ENCODE measurements at regions not wholly inside any gene's neighbourhood (a gene's known extent, or its start where the extent isn't known, plus 50 kb on each side); places are given as distances from the start of the nearest gene placed in this dataset.
"Not testable (repeated sequence)": the region's sequence is repeated elsewhere in the genome, so short reads cannot be mapped to it uniquely, and the experiment has no call there.

DNA sequence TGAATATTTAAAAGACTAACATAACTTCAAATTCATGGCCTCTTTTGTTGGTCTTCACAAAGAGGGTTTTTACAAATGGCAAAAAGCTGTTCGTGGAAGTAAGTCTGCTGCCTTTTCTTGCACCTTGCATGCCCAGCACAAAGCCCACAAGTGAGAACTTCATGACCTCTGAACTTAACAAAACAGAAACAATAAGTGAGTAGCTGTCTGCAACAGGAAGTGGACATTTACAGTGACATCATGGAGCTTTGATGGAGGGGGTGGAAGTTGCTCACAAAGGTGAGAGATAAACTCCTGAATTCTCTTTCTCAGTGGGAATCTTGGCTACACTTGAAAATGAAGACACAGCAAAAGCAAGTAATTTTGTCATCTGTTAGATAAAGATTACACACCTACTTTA is 303.3 kb upstream of the DEPDC1 start:
- no peak overlapping the region for H3K4me3 ChIP-seq (ENCODE audit: low read length)

DNA sequence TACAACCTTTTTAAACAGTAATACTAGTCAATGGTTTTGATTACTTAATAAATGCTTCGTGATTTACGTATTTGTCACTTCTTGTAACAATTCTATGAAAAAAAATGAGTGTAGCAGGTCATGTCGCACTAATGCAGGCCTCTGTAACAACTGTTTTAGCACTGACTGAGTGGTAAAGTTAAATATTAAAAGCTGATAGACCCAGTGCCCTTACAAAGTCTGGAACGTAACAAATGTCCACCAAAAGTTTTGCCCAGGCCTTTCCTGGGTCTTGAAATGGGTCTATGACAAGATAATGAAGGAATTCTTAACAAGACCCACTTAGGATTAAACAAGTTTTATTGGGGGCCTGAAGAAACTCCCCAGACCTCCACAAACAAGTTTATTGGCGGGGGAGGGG is 304.6 kb upstream of the DEPDC1 start:
- Histone ChIP-seq H3K27me3 (ENCODE audit: insufficient read depth, low read length) (no peaks in the 10 kb centered on the region), H3K4me1 (ENCODE audit: insufficient read depth, low read length) (peaks cover 11% of the 10 kb centered on the region), H2AFZ (ENCODE audit: low read depth, low read length) (no peak overlapping the region), H3K36me3 (ENCODE audit: insufficient read depth, low read length) (no peaks in the 10 kb centered on the region), H3K4me3 (ENCODE audit: low read length) (no peak overlapping the region), H3K9me3 (ENCODE audit: low read length) (no peaks in the 10 kb centered on the region)

More for the DNA sequence above, 303.3 kb upstream of the DEPDC1 start:
- H3K4me1 ChIP-seq (ENCODE audit: insufficient read depth, low read length): peaks cover 11% of the 10 kb centered on the region
- no peak overlapping the region for H2AFZ ChIP-seq (ENCODE audit: low read depth, low read length)
- H3K9me3 ChIP-seq (ENCODE audit: low read length): no peaks in the 10 kb centered on the region
- H3K27me3 ChIP-seq (ENCODE audit: insufficient read depth, low read length): no peaks in the 10 kb centered on the region
- H3K36me3 ChIP-seq (ENCODE audit: insufficient read depth, low read length): no peaks in the 10 kb centered on the region

DNA sequence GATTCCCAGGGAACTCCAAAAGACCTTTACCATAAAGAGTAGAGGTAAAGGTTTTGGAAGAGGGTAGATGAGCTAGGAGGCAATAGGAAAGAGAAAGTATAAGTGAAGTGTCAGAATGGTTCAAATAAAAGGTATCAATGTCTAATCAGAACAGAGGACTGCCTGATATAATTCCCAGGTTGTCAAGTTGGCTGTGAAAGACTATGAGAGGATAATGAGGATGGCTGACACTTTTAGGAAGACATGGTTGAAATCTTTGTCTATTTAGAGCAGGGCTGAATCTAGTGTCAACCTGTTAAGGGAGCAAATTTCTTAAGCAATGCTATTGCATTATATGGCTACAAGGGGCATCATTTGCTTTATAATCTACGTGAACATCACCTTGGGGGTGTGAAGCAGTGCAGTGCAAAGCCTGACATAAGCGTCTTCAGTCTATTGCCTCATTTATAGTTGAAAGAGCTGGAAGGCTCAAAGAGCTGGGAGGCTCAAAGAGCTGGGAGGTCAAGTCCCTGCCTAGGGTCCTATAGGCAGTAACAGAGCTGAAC is 308.3 kb upstream of the DEPDC1 start:
- Histone ChIP-seq H3K4me1 (ENCODE audit: insufficient read depth, low read length) (peaks cover 5% of the 10 kb centered on the region), H3K9me3 (ENCODE audit: low read length) (no peaks in the 10 kb centered on the region), H3K27me3 (ENCODE audit: insufficient read depth, low read length) (no peaks in the 10 kb centered on the region), H3K36me3 (ENCODE audit: insufficient read depth, low read length) (no peaks in the 10 kb centered on the region), H2AFZ (ENCODE audit: low read depth, low read length) (no peak overlapping the region), H3K4me3 (ENCODE audit: low read length) (no peak overlapping the region)

DNA sequence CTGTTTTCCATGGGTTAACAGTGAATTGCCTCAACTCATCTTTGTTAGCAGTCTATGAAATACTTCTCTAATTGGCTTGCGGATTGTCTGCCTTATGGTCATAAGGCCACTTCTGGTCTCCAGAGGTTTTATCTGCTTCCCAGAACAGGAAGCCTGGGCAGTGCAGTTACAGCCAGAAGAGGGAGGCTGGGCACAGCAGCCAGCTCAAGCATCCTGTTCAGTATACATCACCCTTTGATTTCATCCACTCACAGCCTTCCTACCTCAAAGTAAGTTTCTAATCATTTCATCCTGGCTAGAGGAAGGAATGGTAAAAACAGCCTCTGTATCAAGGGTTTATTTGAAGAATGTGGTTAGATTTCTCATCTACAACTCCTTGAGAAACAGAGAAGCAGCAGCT is 311.5 kb upstream of the DEPDC1 start:
- no peaks in the 10 kb centered on the region for H3K9me3 ChIP-seq (ENCODE audit: low read length)
- no peak overlapping the region for H3K4me3 ChIP-seq (ENCODE audit: low read length)
- H3K4me1 ChIP-seq (ENCODE audit: insufficient read depth, low read length): no peaks in the 10 kb centered on the region
- H3K27me3 ChIP-seq (ENCODE audit: insufficient read depth, low read length): no peaks in the 10 kb centered on the region
- H3K36me3 ChIP-seq (ENCODE audit: insufficient read depth, low read length): no peaks in the 10 kb centered on the region
- H2AFZ ChIP-seq (ENCODE audit: low read depth, low read length): peak overlapping the region; percentile 44

DNA sequence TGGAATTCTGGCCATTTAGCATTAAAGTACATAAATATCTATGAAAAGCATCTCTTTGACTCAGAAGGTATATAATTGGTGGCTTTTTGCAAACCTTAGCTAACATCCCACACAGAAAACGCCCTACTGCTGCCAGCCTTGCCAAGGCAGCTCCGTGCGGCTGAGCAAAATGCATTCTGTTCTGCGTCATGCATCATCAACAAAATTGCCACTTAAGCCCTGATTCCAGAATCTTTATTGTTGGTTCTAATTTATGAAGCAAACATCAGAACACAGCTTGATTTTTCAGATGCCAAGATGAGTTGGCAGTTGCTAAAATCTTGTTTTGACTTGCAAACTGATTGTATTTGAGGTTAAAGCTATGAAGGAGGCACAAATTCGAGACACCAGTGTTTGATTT is 314.9 kb upstream of the DEPDC1 start:
- Histone ChIP-seq H2AFZ (ENCODE audit: low read depth, low read length) (no peak overlapping the region), H3K4me1 (ENCODE audit: insufficient read depth, low read length) (no peaks in the 10 kb centered on the region), H3K9me3 (ENCODE audit: low read length) (no peaks in the 10 kb centered on the region), H3K4me3 (ENCODE audit: low read length) (no peak overlapping the region), H3K27me3 (ENCODE audit: insufficient read depth, low read length) (no peaks in the 10 kb centered on the region), H3K36me3 (ENCODE audit: insufficient read depth, low read length) (no peaks in the 10 kb centered on the region)

DNA sequence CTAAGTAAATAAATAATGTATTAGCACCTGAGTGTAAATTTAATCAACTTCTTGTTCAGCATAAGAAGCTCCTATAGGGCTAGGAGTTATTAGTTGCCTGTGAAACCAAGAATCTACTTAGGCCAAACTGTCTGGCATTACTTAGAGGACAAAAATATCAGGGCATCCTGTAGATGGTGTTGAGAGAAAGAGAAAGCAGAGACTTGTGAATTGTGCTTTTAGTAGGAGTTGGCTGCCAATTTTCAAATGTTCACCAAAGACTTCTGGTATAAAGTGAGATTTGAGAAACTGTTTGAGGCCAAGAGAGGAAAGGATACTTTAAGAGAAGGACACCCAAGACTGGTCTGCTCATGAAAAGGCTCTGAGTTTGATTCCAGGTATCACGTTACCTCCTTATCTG is 315.5 kb upstream of the DEPDC1 start:
- Histone ChIP-seq H3K4me1 (ENCODE audit: insufficient read depth, low read length) (no peaks in the 10 kb centered on the region), H3K4me3 (ENCODE audit: low read length) (no peak overlapping the region), H3K27me3 (ENCODE audit: insufficient read depth, low read length) (no peaks in the 10 kb centered on the region), H2AFZ (ENCODE audit: low read depth, low read length) (no peak overlapping the region), H3K36me3 (ENCODE audit: insufficient read depth, low read length) (no peaks in the 10 kb centered on the region), H3K9me3 (ENCODE audit: low read length) (no peaks in the 10 kb centered on the region)

DNA sequence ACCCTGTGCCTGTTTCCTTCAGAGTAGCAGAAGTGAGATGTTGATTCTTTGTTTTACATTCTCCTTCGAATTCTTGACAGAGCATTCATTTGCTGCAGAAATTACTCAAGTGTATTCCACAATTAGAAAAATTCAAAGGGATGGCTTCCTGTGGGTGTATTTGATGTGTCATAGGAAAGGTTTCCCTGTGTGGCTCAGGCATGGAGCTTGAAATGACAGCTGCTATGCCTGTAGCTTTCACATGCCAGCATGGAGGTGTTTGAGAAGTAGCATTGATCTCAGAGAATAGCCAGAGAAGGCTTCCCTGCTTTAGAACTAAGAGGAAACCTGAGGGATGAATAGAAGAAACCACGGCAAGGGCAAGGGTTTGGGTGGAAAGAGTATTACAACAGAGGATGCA is 317.2 kb upstream of the DEPDC1 start:
- H2AFZ ChIP-seq (ENCODE audit: low read depth, low read length): no peak overlapping the region
- no peaks in the 10 kb centered on the region for H3K4me1 ChIP-seq (ENCODE audit: insufficient read depth, low read length)
- H3K9me3 ChIP-seq (ENCODE audit: low read length): no peaks in the 10 kb centered on the region
- H3K36me3 ChIP-seq (ENCODE audit: insufficient read depth, low read length): no peaks in the 10 kb centered on the region
- H3K4me3 ChIP-seq (ENCODE audit: low read length): no peak overlapping the region
- H3K27me3 ChIP-seq (ENCODE audit: insufficient read depth, low read length): no peaks in the 10 kb centered on the region

DNA sequence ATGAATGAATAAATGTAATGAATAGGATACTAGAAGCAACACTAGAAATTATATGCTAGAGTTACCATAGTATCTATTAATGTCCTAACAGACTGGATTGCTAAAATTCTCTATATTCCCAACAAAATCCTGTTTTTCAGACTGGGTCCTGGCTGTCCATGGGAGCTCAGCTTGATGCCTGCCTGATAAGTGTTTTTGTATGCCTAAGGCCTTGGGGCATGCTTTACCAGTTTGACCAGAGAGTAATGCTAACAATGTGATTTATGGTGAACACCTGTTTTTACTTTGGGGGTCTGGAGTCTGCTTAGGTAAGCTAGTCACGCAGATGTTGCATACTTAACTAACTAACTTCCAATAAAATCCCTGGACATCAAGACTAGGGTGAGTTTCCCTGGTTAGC is 318.8 kb upstream of the DEPDC1 start:
- no peaks in the 10 kb centered on the region for H3K9me3 ChIP-seq (ENCODE audit: low read length)
- H3K4me3 ChIP-seq (ENCODE audit: low read length): no peak overlapping the region
- no peaks in the 10 kb centered on the region for H3K36me3 ChIP-seq (ENCODE audit: insufficient read depth, low read length)
- H3K4me1 ChIP-seq (ENCODE audit: insufficient read depth, low read length): no peaks in the 10 kb centered on the region
- no peaks in the 10 kb centered on the region for H3K27me3 ChIP-seq (ENCODE audit: insufficient read depth, low read length)
- H2AFZ ChIP-seq (ENCODE audit: low read depth, low read length): no peak overlapping the region

DNA sequence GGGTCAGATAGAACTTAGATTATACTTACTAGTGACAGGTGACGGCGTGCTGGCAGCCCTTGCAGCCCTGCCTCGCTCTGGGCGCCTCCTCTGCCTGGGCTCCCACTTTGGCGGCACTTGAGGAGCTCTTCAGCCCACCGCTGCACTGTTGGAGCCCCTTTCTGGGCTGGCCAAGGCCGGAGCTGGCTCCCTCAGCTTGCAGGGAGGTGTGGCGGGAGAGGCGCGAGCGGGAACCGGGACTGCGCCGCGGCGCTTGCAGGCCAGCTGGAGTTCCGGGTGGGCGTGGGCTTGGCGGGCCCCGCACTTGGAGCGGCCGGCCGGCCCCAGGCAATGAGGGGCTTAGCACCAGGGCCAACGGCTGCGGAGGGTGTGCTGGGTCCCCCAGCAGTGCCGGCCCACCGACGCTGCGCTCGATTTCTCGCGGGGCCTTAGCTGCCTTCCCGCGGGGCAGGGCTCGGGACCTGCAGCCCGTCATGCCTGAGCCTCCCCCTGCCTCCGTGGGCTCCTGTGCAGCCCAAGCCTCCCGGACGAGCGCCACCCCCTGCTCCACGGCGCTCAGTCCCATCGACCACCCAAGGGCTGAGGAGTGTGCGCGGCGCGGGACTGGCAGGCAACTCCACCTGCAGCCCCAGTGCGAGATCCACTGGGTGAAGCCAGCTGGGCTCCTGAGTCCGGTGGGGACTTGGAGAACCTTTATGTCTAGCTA is 320.8 kb upstream of the DEPDC1 start:
- not testable (repeated sequence) for H3K9me3 ChIP-seq (ENCODE audit: low read length); H3K27me3 ChIP-seq (ENCODE audit: insufficient read depth, low read length); H3K36me3 ChIP-seq (ENCODE audit: insufficient read depth, low read length); H2AFZ ChIP-seq (ENCODE audit: low read depth, low read length); H3K4me3 ChIP-seq (ENCODE audit: low read length); H3K4me1 ChIP-seq (ENCODE audit: insufficient read depth, low read length)

DNA sequence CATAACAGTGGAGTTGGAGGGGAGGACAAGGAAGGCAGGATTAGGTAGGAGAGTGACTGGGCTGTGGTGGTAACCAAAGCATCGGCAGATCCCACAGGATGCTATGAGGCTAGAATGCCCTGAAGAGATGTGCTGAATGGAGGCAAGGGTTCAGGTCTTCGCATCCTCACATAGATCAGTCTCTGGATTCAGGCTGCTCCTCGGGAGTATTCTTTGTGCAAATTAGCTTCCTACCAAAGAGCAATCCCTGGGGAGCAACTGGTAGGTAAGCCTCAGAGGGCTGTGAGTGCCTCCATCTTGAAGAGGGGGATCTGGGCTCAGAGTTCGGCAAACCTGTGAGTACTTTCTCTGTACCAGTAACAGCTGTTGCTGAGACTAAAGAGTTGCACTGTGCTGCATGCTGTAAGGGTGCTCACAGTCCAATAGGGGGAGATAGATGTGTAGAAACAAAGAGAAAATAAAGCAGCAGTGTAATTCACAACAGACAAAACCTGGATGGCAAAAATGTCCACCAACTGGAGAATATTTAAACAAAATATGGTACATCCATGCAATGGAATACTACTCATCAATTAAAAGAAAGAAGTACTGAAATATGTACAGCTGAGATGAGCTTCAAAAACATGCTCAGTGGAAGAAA is 322.4 kb upstream of the DEPDC1 start:
- Histone ChIP-seq H3K4me1 (ENCODE audit: insufficient read depth, low read length) (no peaks in the 10 kb centered on the region), H3K27me3 (ENCODE audit: insufficient read depth, low read length) (no peaks in the 10 kb centered on the region), H3K9me3 (ENCODE audit: low read length) (no peaks in the 10 kb centered on the region), H2AFZ (ENCODE audit: low read depth, low read length) (no peak overlapping the region), H3K36me3 (ENCODE audit: insufficient read depth, low read length) (no peaks in the 10 kb centered on the region), H3K4me3 (ENCODE audit: low read length) (no peak overlapping the region)

DNA sequence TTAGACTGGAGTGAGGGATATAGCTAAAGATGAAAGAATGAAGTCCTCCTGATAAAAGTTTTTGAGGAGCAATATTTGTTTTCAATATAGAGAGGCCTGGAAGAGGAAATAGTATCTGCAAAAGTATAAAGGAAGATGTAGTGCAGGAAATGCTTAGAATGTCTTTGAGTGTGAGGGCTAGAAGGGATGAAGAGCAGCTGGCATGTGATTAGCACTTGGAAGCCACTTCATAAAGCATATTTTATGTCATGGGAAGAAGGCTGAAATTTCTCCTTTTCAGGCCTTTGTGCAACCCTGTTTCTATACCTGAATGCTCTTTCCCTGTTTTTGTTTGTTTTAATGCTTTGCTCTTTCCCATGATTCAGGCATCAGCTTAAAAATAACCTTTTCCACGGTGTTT is 323.3 kb upstream of the DEPDC1 start:
- no peak overlapping the region for H2AFZ ChIP-seq (ENCODE audit: low read depth, low read length)
- H3K4me1 ChIP-seq (ENCODE audit: insufficient read depth, low read length): no peaks in the 10 kb centered on the region
- H3K36me3 ChIP-seq (ENCODE audit: insufficient read depth, low read length): no peaks in the 10 kb centered on the region
- no peaks in the 10 kb centered on the region for H3K27me3 ChIP-seq (ENCODE audit: insufficient read depth, low read length)
- H3K9me3 ChIP-seq (ENCODE audit: low read length): no peaks in the 10 kb centered on the region
- H3K4me3 ChIP-seq (ENCODE audit: low read length): no peak overlapping the region

DNA sequence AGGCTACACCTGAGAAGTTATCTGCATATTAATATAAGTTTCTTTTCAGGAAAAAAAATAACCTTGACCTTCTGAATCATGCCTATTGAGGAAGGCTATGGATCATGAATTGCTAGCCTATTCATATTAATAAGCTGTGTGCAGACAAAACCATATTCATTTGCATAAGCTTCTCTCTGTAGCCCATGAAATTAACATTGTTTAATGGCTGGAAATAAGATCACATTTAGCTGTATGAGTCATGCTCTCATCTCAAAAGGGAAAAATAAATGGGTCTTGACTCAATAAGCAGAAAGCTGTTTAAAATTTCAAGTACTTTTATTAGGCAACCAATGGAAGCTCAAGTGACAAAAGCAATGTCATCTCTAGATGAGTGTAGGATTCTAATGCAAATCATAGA is 330.0 kb upstream of the DEPDC1 start:
- peaks cover 14% of the 10 kb centered on the region for H3K4me1 ChIP-seq (ENCODE audit: insufficient read depth, low read length)
- H3K36me3 ChIP-seq (ENCODE audit: insufficient read depth, low read length): no peaks in the 10 kb centered on the region
- H3K4me3 ChIP-seq (ENCODE audit: low read length): no peak overlapping the region
- no peak overlapping the region for H2AFZ ChIP-seq (ENCODE audit: low read depth, low read length)
- H3K9me3 ChIP-seq (ENCODE audit: low read length): peaks cover 5% of the 10 kb centered on the region
- H3K27me3 ChIP-seq (ENCODE audit: insufficient read depth, low read length): no peaks in the 10 kb centered on the region

DNA sequence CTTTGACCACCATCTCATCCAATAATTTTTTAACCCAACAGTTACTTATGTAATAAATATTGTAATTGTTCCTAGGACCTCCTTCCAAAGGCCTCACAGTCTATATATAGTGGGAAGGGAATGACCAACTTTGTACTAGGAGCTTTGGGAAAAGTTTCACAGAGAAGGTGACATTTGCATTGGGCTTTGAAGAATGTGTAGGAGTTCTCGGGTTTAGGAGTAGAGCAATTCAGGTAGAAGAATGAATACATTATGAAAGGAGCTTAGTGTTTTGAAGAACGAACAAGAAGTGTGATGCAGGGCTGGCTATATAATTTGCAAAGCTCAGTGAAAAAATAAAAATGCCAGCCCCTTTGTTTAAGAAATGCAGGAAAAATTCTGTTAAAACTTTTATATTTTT is 330.4 kb upstream of the DEPDC1 start:
- Histone ChIP-seq H2AFZ (ENCODE audit: low read depth, low read length) (no peak overlapping the region), H3K4me3 (ENCODE audit: low read length) (no peak overlapping the region), H3K4me1 (ENCODE audit: insufficient read depth, low read length) (peaks cover 14% of the 10 kb centered on the region), H3K36me3 (ENCODE audit: insufficient read depth, low read length) (no peaks in the 10 kb centered on the region), H3K9me3 (ENCODE audit: low read length) (peaks cover 5% of the 10 kb centered on the region), H3K27me3 (ENCODE audit: insufficient read depth, low read length) (no peaks in the 10 kb centered on the region)

DNA sequence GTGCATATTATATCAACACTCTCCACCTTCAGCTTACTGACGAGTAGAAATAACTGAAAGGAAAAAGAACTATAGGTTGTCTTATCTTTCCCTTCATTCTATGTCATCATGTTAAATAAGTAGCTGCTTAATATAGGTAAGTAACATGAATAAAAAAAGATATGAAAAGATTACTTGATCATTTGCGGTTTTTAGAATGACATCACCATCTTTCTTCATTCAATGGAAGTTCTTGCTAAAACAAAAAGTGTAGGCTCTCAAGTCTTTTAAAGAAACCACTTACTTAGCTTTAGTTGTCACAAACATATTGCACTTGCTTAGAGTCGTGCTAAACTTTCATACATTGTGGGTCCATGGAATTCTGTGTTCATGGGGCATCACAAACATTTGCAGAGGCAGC is 331.1 kb upstream of the DEPDC1 start:
- no peaks in the 10 kb centered on the region for H3K36me3 ChIP-seq (ENCODE audit: insufficient read depth, low read length)
- peaks cover 5% of the 10 kb centered on the region for H3K9me3 ChIP-seq (ENCODE audit: low read length)
- H3K27me3 ChIP-seq (ENCODE audit: insufficient read depth, low read length): no peaks in the 10 kb centered on the region
- H3K4me1 ChIP-seq (ENCODE audit: insufficient read depth, low read length): peaks cover 14% of the 10 kb centered on the region
- no peak overlapping the region for H2AFZ ChIP-seq (ENCODE audit: low read depth, low read length)
- H3K4me3 ChIP-seq (ENCODE audit: low read length): no peak overlapping the region

Data from neuron (in vitro differentiated cells).